ENCODE measurements at regions not wholly inside any gene's neighbourhood (a gene's known extent, or its start where the extent isn't known, plus 50 kb on each side); places are given as distances from the start of the nearest gene placed in this dataset.

DNA sequence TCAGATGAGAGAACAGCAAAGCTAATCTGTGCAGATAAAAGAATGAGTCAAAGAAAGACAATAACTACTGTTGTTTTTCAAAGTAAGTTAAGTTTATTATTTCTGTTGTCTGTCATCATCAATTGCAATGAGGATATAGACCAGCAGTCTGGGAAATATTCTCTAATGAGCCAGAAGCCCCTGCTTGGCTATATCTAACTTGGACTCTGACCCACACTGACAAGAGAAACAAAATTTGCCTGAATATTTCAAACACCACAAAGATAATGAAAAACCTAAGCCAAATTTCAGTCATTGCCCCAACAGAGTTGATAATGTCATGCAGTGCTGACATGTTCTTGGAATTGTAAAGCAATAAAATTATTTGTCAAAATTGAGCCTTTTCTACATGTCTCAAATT is 115.0 kb upstream of the PRDX4 start (continued):
- TF ChIP-seq, protein P1, sequence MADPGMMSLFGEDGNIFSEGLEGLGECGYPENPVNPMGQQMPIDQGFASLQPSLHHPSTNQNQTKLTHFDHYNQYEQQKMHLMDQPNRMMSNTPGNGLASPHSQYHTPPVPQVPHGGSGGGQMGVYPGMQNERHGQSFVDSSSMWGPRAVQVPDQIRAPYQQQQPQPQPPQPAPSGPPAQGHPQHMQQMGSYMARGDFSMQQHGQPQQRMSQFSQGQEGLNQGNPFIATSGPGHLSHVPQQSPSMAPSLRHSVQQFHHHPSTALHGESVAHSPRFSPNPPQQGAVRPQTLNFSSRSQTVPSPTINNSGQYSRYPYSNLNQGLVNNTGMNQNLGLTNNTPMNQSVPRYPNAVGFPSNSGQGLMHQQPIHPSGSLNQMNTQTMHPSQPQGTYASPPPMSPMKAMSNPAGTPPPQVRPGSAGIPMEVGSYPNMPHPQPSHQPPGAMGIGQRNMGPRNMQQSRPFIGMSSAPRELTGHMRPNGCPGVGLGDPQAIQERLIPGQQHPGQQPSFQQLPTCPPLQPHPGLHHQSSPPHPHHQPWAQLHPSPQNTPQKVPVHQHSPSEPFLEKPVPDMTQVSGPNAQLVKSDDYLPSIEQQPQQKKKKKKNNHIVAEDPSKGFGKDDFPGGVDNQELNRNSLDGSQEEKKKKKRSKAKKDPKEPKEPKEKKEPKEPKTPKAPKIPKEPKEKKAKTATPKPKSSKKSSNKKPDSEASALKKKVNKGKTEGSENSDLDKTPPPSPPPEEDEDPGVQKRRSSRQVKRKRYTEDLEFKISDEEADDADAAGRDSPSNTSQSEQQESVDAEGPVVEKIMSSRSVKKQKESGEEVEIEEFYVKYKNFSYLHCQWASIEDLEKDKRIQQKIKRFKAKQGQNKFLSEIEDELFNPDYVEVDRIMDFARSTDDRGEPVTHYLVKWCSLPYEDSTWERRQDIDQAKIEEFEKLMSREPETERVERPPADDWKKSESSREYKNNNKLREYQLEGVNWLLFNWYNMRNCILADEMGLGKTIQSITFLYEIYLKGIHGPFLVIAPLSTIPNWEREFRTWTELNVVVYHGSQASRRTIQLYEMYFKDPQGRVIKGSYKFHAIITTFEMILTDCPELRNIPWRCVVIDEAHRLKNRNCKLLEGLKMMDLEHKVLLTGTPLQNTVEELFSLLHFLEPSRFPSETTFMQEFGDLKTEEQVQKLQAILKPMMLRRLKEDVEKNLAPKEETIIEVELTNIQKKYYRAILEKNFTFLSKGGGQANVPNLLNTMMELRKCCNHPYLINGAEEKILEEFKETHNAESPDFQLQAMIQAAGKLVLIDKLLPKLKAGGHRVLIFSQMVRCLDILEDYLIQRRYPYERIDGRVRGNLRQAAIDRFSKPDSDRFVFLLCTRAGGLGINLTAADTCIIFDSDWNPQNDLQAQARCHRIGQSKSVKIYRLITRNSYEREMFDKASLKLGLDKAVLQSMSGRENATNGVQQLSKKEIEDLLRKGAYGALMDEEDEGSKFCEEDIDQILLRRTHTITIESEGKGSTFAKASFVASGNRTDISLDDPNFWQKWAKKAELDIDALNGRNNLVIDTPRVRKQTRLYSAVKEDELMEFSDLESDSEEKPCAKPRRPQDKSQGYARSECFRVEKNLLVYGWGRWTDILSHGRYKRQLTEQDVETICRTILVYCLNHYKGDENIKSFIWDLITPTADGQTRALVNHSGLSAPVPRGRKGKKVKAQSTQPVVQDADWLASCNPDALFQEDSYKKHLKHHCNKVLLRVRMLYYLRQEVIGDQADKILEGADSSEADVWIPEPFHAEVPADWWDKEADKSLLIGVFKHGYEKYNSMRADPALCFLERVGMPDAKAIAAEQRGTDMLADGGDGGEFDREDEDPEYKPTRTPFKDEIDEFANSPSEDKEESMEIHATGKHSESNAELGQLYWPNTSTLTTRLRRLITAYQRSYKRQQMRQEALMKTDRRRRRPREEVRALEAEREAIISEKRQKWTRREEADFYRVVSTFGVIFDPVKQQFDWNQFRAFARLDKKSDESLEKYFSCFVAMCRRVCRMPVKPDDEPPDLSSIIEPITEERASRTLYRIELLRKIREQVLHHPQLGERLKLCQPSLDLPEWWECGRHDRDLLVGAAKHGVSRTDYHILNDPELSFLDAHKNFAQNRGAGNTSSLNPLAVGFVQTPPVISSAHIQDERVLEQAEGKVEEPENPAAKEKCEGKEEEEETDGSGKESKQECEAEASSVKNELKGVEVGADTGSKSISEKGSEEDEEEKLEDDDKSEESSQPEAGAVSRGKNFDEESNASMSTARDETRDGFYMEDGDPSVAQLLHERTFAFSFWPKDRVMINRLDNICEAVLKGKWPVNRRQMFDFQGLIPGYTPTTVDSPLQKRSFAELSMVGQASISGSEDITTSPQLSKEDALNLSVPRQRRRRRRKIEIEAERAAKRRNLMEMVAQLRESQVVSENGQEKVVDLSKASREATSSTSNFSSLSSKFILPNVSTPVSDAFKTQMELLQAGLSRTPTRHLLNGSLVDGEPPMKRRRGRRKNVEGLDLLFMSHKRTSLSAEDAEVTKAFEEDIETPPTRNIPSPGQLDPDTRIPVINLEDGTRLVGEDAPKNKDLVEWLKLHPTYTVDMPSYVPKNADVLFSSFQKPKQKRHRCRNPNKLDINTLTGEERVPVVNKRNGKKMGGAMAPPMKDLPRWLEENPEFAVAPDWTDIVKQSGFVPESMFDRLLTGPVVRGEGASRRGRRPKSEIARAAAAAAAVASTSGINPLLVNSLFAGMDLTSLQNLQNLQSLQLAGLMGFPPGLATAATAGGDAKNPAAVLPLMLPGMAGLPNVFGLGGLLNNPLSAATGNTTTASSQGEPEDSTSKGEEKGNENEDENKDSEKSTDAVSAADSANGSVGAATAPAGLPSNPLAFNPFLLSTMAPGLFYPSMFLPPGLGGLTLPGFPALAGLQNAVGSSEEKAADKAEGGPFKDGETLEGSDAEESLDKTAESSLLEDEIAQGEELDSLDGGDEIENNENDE (IDR thresholded peaks at IDR 0.05; ENCODE audit: insufficient replicate concordance, low read length): no peak
- TF ChIP-seq SAP30 (IDR thresholded peaks at IDR 0.05; ENCODE audit: insufficient read depth, insufficient replicate concordance, low read length) (no peak), POLR2A (IDR thresholded peaks at IDR 0.05; ENCODE audit: control extremely low read depth in 1 of 2, low read depth in 2 of 2, low read length in 2 of 2) (no peak), SP4 (IDR thresholded peaks at IDR 0.05; ENCODE audit: low read length) (no peak), CEBPB (IDR thresholded peaks at IDR 0.05; ENCODE audit: low read depth, low read length) (no peak), ASH2L (IDR thresholded peaks at IDR 0.05; ENCODE audit: low read length) (no peak), SP2 (IDR thresholded peaks at IDR 0.05; ENCODE audit: low read length) (no peak), KDM5A (IDR thresholded peaks at IDR 0.05; ENCODE audit: low read length) (no peak), PHF8 (conservative IDR thresholded peaks at IDR 0.05; ENCODE audit: low read depth, low read length) (no peak)
- TF ChIP-seq, protein P2, sequence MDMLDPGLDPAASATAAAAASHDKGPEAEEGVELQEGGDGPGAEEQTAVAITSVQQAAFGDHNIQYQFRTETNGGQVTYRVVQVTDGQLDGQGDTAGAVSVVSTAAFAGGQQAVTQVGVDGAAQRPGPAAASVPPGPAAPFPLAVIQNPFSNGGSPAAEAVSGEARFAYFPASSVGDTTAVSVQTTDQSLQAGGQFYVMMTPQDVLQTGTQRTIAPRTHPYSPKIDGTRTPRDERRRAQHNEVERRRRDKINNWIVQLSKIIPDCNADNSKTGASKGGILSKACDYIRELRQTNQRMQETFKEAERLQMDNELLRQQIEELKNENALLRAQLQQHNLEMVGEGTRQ (IDR thresholded peaks at IDR 0.05; ENCODE audit: low read length): no peak
